Umbilical cord (tissue), 1 donor: ENCODE measurements at regions not wholly inside any gene's neighbourhood (a gene's known extent, or its start where the extent isn't known, plus 50 kb on each side); places are given as distances from the start of the nearest gene placed in this dataset.
A peak's percentile ranks its signal among the peaks of the same experiment; 100 is the strongest.

Experiments used
- DNase-seq: peaks from one replicate; pipeline ENCODE4 v3.0.0-alpha.2; 2015; ENCODE audit warnings: low spot score

DNA sequence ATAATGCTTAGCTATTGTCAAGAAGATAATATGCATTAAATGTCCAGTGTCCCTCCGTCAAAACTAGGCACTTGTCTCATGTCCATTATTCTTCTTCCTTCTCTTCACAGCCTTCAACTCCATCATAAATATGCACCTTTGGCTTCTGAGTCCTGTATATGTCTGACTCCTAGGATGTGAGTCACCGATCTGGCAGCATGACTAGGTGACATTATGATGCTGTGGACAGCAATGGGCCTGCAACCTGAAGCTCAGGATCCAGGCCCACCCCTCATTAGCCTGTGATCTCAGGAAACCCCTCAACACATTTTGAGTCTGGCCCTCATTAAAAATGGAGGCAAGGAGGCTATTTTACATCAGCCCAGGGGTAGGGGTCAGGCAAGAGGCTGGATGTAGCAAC, 362.5 kb upstream of the ZMIZ1 start:
- no peak for DNase-seq

- no peak for DNase-seq
Measured at GRCh38 chr10:78706726-78707540, 361.8 kb upstream of the ZMIZ1 start.

DNA sequence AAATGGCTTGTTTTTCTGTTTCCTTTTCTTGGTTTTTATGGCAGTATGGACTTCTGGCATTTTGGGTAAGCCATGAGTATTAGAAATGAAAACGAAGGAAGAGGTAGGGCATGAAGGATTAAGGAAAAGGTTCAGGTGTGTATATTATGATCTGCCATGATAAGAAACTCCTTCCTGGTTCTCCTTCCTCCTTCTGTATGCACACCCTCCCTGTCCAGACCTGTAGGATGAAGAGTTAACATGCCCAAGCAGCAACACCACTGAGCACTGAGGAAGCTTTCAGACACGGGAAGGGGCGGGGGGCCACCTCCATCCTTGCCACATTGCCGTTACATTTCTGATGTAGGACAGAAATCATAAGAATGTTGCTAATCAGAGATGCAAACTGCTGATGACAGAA, 361.0 kb upstream of the ZMIZ1 start:
- DNase-seq, result no peak

DNA sequence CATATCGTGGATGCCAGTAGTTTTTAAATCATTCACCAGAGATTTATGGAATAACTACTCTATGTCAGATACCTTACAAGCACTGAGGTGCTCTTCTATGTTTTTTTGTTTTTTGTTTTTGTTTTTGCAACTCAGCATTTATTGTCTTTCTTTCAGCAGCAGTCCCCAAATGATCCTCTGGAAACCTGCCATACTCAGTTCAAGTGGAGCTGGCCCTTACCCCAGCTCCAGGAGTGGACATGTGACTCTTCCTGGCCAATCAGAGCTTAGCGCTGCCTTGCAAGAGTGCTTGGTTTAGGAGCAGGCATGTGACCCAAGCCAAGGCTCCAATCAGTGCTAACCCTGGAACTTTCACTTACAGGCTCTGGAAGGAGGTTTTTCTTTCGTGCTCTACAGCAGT, 356.6 kb upstream of the ZMIZ1 start:
- no peak for DNase-seq

- DNase-seq, result no peak
Measured at GRCh38 chr10:78713659-78714058, 355.1 kb upstream of the ZMIZ1 start.

DNA sequence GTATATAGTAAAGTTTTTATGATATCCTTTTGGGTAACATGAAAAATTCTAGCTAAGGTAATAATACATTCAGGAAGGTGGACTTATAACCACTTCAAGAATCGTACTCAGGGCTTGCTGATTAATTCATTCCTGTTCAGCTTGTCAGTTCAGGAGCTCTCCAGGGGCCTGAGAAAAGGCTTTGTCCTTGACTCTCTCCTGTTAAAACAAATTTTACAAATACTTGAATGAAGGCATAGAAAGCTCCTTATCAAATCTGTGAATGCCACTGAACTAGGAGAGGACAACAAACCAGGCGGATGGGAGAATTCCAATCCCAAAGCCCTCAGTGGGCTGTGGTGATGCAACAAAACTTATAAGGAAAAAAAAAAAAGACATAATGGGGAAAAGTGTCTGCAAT, 354.5 kb upstream of the ZMIZ1 start:
- DNase-seq, result no peak

DNA sequence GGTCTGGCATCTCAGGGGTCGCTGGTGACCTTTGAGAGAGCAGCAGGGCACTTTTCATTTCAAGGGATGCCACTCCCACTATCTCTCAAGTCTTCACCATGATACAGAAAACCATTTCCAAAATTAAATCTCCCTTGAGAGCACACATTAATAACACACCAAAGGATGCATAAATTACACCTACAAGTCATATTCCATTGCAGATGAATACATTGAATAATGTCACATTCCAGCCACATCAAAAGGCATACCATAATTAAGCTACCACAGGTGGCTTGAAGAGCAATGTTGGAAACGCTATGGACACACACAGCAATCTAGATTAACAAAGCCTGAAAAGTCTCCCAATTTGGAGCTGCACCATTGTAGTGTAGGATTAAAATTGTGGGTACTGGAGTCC, 353.3 kb upstream of the ZMIZ1 start:
- no peak for DNase-seq

- DNase-seq, result no peak
Measured at GRCh38 chr10:78716043-78716660, 352.6 kb upstream of the ZMIZ1 start.

- no peak for DNase-seq
Measured at GRCh38 chr10:78717200-78717599, 351.6 kb upstream of the ZMIZ1 start.

GRCh38 chr10:78718032-78718572, 350.7 kb upstream of the ZMIZ1 start:
- DNase-seq, result no peak

DNA sequence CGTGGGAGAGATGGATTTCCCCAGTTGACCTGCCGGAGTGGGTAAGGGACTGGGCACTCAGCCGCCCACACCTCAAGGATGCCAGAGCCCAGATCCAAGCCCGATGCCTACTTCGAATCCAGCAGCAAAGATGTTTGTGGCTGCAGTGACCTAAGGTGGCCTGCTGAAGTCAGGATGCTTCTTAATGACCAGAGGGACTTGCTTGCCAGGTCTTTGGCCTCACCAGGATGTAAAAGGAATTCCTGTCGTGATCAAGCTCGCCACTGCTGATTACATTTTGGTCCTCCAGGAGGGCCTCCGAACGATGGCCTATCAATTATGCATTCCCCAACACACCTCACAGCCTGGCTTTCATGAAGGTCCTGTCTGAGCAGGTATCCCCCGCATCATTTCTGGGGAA, 349.5 kb upstream of the ZMIZ1 start:
- no peak for DNase-seq

DNA sequence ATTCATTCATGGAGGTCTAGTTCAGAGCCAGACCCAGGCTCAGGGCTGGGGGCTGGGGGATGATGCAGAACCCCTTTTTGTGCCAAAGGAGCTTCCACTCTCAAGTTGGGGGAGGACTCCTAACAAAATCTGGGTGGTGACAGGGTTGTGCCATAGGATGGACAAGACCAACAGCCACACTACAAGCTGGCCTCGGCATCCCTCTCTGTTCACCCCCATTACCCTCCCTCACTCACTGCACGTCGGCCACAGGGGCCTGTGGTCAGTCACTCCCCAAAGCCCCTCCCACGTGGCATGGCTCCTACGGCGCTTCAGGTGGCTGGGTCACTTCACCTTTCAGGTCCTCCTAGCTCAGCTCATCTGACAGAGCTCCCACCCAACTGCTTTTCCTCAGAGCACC, 348.7 kb upstream of the ZMIZ1 start:
- DNase-seq, result no peak

GRCh38 chr10:78721231-78721630, 347.5 kb upstream of the ZMIZ1 start:
- DNase-seq, result no peak

DNA sequence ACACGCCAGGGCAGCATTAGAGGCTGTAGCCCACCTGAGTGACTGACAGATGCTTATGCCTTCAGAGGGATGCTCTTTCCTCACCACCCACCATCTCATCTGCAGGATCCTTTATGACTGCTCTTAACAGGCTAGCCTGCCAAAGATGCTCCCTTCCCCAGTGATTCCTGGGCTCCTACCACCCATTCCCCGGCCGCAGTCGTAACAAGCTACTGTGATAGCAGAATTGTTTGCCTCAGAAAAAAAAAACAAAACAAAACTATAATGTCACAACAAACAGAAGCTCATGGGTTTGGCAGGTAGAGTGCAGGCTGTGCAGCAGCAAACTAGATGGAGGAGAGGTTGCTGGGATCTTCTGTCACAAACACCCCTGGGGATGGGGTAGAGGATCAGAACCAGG, 343.9 kb upstream of the ZMIZ1 start:
- DNase-seq, result no peak

- peak; percentile 49 for DNase-seq
Measured at GRCh38 chr10:78726171-78726570, 342.6 kb upstream of the ZMIZ1 start.

GRCh38 chr10:78727251-78727650, 341.5 kb upstream of the ZMIZ1 start:
- DNase-seq, result no peak

- DNase-seq, result peak; percentile 62
Measured at GRCh38 chr10:78727728-78728127, 341.0 kb upstream of the ZMIZ1 start.

GRCh38 chr10:78728176-78728575, 340.6 kb upstream of the ZMIZ1 start:
- no peak for DNase-seq

- DNase-seq, result no peak
Measured at GRCh38 chr10:78729366-78729765, 339.4 kb upstream of the ZMIZ1 start.

GRCh38 chr10:78729800-78730199, 339.0 kb upstream of the ZMIZ1 start:
- no peak for DNase-seq

DNA sequence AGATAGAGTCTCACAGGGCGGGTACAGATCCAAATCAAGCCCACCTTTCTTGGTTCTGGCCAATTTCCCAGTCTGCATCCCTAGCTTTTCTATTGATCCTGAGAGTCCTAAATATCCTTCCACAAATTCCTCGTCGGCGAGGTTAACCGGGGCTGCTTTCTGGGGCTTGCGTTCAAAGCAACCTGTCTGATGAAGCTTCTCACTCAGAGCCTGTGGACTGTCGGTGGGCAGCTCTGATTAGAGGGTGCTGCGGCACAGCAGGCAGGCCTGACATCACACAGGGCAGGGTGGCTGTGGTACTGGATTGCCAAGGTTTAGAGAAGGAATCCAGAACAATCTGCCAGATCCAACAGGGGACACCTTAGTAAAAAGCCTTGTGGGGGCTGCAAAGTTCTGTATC, 338.0 kb upstream of the ZMIZ1 start:
- no peak for DNase-seq

DNA sequence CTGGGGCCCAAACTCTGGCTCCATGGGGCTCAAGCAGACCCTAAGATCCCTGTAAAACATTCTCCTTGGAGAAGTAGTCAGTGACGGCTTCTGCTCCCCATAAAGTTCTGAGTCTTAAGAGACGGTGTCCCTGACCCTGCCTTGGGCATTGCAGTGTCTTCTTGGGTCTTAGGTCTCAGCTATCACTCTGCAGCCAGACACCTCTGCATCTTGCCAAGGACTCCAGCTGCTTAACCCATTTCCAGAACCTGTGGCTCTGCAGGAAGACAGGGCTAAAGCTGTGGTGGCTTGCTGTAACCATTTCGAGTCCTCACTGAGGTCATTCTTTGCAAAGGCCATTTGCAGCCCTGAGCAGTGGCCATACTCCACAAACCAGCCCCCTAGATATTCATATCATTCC, 337.1 kb upstream of the ZMIZ1 start:
- no peak for DNase-seq

DNA sequence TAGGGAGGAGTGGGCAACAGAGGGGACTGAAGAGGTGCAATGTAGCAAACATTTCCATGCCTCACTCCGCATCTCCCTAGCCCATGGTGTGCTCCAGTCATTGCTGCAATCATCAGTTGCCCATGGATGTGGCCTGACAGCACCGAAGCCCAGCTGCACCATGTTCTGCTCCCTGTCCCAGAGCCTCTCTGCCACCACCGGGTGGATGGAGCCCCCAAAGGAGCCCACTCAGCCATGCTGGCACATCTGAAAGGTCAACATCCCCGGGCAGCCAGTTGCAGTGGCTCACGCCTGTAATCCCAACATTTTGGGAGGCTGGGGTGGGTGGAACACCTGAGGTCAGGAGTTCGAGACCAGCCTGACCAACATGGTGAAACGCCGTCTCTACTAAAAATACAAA, 336.4 kb upstream of the ZMIZ1 start:
- no peak for DNase-seq
